GM12891 (cell line): ENCODE measurements at regions not wholly inside any gene's neighbourhood (a gene's known extent, or its start where the extent isn't known, plus 50 kb on each side); places are given as distances from the start of the nearest gene placed in this dataset.

Experiments
- DNase-seq: peaks from one replicate; pipeline ENCODE4 v3.0.0; 2011; ENCODE audit warnings: low spot score; ENCODE audit not compliant: insufficient read length
- FAIRE-seq: peaks from 2 replicates; lab custom pipeline; 2011; peaks lifted over from hg19 to GRCh38; lab: Jason Lieb, UNC
- PAX5 ChIP-seq: IDR thresholded peaks from 2 replicates; pipeline ENCODE4 v1.6.1; 2011; ENCODE audit warnings: low read length, moderate library complexity, mild to moderate bottlenecking; ENCODE audit not compliant: insufficient read depth, severe bottlenecking
- POLR2A ChIP-seq: IDR thresholded peaks from 2 replicates; pipeline ENCODE4 v1.6.1; 2011; ENCODE audit warnings: low read depth, low read length, control low read depth
- POLR2AphosphoS5 ChIP-seq: IDR thresholded peaks from 2 replicates; pipeline ENCODE4 v1.6.1; 2011; ENCODE audit warnings: low read depth, low read length, control low read depth
- POU2F2 ChIP-seq: IDR thresholded peaks from 2 replicates; pipeline ENCODE4 v1.6.1; 2011; ENCODE audit warnings: low read depth, mild to moderate bottlenecking, control low read depth, low read length, moderate library complexity
- SPI1 ChIP-seq: IDR thresholded peaks from 2 replicates; pipeline ENCODE4 v1.6.1; 2011; ENCODE audit warnings: low read depth, low read length, control low read depth
- TAF1 ChIP-seq: IDR thresholded peaks from 2 replicates; pipeline ENCODE4 v1.6.1; 2011; ENCODE audit warnings: low read depth, low read length, control low read depth

DNA sequence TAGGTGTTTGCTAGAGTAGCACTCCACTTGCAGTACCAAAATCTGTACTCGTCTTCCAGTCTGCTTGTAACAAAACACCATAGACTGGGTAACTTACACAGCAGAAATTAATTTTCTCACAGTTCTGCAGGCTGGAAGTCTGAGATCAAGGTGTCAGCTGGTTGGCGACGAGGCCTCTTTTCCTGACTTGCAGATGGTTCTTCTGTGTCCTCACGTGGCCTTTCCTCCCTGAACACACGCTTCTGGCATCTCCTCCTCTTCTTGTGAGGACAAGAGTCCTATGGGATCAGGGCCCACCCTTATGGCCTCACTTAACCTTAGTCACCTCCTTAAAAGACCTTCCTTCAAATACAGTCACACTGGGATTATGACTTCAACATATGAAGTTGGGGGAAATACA, 493.5 kb upstream of the MYT1L start:
- TF ChIP-seq POU2F2 (no peak), SPI1 (no peak), TAF1 (no peak), POLR2A (no peak), POLR2AphosphoS5 (no peak), PAX5 (no peak)
- no peak for DNase-seq
- FAIRE-seq, result no peak

DNA sequence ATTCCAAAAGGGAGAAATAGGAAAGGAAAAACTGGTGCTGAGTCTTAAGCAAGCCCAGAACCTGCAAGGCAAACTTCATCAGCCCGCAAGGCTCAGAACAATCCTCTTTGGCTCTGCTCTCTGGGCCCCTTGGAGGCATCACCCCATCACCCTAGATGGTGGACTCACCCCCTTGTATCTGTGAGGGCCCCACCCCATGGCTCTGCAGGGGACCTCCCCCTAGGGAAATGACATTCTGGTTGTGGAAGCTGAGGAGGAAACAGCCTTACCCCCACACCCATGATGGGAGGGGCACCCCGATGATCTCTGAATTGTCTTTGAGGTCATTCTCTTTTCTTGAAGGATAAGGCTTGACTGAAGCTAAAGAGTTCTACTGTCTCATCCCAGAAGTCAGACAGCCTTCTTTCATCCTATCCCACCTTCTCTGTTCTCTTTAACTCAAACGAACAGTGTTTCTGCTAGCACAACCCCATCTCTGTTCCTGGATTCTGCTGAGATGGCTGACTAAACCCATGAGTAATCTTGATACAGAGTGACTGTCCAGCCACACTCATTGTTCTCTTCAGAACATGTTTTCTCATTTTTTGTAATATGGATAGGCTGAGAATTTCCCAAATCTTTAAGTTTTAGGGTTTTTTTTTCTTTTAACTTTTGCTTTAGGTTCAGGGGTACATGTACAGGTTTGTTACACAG, 492.1 kb upstream of the MYT1L start:
- FAIRE-seq, result no peak
- TF ChIP-seq TAF1, result no peak
- no peak for DNase-seq

DNA sequence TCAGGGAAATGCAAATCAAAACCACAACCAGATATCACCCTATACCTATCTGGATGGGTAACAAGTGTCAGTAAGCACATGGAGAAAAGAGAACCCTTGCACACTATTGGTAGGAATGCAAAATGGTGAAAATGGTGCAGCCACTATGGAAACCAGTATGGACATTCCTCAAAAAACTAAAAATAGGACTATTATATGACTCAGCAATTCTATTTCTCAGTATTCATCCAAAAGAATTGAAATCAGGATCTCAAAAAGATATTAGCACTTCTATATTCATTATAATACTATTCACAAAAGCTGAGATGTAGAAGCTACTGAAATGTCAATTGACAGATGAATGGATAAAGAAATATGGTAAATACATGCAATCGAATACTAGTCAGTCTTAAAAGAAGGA, 491.1 kb upstream of the MYT1L start:
- no peak for DNase-seq
- TF ChIP-seq TAF1 (no peak), SPI1 (no peak), PAX5 (no peak), POU2F2 (no peak), POLR2A (no peak), POLR2AphosphoS5 (no peak)
- FAIRE-seq, result no peak

DNA sequence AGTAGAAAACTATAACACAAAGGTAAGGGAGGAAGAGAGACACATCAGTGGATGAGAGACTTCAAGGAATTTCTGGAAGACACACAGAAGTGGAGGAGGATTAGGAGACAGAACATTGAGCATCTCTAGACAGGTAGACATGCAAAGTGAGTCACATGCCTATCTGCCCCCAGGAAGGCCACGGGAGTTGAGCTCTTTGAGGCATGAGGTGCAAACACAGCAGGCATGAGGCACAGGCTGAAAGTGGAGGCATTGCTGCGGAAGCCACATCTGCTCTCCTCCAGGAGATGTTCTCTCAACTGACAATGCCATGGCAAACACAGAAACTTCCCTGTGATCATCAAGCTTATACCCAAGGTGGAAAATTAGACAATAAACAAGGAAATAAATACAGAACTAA, 481.6 kb upstream of the MYT1L start:
- TF ChIP-seq POU2F2 (no peak), TAF1 (no peak), SPI1 (no peak), PAX5 (no peak), POLR2AphosphoS5 (no peak), POLR2A (no peak)
- FAIRE-seq (no peak), DNase-seq (no peak)

DNA sequence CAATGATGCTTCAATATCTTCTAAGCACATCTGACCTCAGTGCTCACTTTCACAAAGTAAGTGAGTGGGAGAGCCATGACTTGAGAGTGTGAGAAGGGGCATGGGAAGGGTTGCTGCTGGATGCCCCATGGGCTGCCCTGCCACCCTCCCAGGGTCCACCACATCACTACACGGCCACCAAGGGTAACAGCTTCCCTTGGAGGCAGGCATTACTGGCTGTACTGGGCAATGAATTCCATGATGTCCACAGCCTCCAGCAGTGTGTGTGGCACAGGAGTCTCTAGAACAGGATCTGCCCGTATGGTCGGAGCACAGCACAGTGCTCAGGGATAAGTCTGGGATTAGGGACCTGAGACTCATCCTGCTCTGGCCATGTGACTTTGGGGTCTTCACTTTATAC, 481.0 kb upstream of the MYT1L start:
- no peak for FAIRE-seq

DNA sequence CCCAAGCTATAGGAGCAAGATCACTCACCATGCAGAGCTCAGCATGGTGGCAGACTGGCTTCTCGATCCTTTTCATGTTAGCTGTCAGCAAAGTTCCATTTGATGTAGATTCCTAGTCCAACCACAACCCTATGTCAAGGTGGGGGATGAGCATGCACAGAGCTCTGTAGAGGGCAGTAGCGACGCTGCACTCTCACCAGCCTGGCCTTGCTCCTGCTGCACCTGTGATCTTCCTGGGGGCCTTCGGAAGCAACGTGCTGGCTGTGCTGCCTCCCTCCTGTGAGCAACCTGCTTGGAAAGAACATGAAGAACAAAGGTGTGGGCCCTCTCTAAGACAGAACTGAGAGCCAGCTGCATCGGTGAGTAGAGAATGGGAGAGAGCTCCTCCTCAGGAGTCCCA, 479.4 kb upstream of the MYT1L start:
- DNase-seq (no peak), FAIRE-seq (no peak)
- TF ChIP-seq POU2F2 (no peak), TAF1 (no peak), POLR2A (no peak), SPI1 (no peak), POLR2AphosphoS5 (no peak), PAX5 (no peak)

More for the DNA sequence above, 481.0 kb upstream of the MYT1L start:
- TF ChIP-seq PAX5 (no peak), POU2F2 (no peak), POLR2AphosphoS5 (no peak), POLR2A (no peak), TAF1 (no peak), SPI1 (no peak)
- no peak for DNase-seq

DNA sequence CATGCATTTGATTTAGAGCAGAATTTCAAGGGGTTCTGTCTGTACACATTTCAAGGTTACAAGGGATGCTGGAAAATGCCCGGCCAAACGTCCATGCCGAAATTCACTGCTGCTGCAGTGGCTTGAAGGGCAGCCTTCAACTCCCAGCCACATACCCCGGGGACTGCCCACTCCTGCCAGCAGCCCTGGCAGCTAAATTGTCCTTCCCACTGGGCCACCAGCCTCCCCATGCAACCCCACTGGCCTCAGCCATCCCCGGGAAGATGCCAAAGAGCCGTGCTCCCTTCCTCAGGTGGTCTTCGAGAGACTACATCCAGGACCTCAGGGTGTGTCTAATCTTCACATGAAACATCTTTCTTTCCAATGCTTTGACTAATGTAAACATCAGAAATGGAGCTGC, 478.7 kb upstream of the MYT1L start:
- no peak for FAIRE-seq
- TF ChIP-seq POLR2A (no peak), PAX5 (no peak), TAF1 (no peak)
- DNase-seq, result no peak

DNA sequence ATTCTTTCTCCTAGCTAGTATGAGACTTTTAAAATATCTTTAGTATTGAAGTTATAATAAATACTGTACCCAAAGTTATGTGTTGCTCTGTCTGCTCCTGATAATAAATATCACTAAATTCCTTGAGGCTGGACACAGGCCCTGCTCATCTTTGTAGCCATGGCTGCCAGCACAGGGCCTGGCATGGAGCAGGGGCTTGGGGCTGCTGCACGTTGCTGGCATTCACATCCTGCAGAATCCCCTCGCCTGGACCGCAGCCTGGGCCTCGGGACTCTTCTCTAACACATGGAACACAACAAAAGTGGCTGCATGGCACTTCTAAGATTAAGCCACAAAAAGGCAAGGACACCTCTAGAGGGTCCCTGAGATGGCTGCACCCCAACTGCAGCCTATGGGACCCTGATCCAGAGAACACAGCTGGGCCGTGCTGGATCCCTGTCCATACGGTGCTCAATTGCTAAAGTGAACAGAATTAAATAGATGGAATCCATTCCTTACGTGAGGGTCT, 477.5 kb upstream of the MYT1L start:
- FAIRE-seq (no peak), DNase-seq (no peak)
- TF ChIP-seq POU2F2 (no peak), POLR2A (no peak), POLR2AphosphoS5 (no peak), TAF1 (no peak), SPI1 (no peak), PAX5 (no peak)

DNA sequence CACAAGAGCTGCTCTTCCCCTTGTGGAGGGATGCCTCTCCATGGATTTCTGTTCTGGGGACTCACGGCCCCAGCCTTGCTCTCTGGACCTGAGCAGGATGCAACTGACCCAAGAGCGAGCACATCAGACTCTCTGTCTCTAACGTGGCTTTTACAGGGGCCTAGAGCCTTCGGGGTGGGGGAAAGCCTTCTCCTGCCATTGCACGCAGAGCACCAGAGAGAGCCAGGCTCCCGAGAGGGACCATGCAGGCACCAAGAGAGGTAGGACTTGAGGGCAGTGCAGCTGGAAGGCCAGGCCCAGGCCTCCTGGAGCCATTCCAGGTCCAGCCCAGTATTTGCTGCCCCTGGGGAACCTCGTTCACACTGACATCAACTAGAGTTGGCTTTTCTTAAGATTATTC, 475.6 kb upstream of the MYT1L start:
- no peak for TF ChIP-seq POU2F2
- TF ChIP-seq TAF1, result no peak
- no peak for TF ChIP-seq SPI1
- TF ChIP-seq POLR2A, result no peak
- TF ChIP-seq POLR2AphosphoS5, result no peak
- TF ChIP-seq PAX5, result no peak
- DNase-seq (no peak), FAIRE-seq (no peak)

DNA sequence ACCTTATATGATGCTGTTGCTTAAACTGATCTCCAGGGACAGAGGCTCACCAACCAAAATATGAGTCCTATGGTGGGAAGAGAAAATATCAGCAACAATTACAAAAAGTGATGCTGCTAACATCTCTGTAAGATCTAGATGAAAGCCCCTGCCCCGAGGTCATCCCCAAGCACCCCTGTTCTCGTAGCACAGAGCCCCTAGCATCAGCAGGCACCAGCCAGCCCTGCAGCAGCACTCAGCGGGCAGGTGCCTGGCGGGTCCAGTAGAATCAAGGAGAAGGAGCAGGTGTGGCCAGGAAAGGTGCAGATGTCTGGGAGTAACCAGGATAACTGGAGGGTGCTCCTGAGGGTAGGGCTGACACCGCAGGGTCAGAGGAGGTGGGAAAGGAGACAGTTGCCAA, 474.2 kb upstream of the MYT1L start:
- TF ChIP-seq TAF1 (no peak), PAX5 (no peak), POU2F2 (no peak), SPI1 (no peak)
- FAIRE-seq, result no peak
- DNase-seq, result no peak
